Liver (tissue), 8 donors: ENCODE measurements at regions not wholly inside any gene's neighbourhood (a gene's known extent, or its start where the extent isn't known, plus 50 kb on each side); places are given as distances from the start of the nearest gene placed in this dataset.

Source experiments
- DNase-seq: peaks from one replicate; pipeline ENCODE4 v3.0.0-alpha.2; 2017; ENCODE audit warnings: low spot score
- H3K27ac ChIP-seq, 2 donors: one replicate each; pipeline ENCODE4 v1.7.0; 2013; ENCODE audit warnings: inconsistent platforms in 2 of 2, low read length in 2 of 2, control low read depth in 1 of 2, low read depth in 1 of 2, mild to moderate bottlenecking in 1 of 2
- H3K27me3 ChIP-seq, 4 donors: one replicate each; pipeline versions ENCODE4 v1.6.1 to v1.7.0; 2013; ENCODE audit warnings: low read length in 3 of 4, inconsistent platforms in 1 of 4, mild to moderate bottlenecking in 1 of 4, moderate library complexity in 1 of 4; ENCODE audit not compliant: control insufficient read depth in 4 of 4, insufficient read depth in 4 of 4
- H3K36me3 ChIP-seq, 4 donors: one replicate each; pipeline versions ENCODE4 v1.6.1 to v1.7.0; 2013; ENCODE audit warnings: low read length in 3 of 4, mild to moderate bottlenecking in 3 of 4, low read depth in 1 of 4, moderate library complexity in 1 of 4; ENCODE audit not compliant: control insufficient read depth in 4 of 4, insufficient read depth in 3 of 4
- H3K4me1 ChIP-seq, 4 donors: one replicate each; pipeline versions ENCODE4 v1.6.1 to v1.7.0; 2013; ENCODE audit warnings: low read length in 3 of 4, mild to moderate bottlenecking in 3 of 4, moderate library complexity in 1 of 4; ENCODE audit not compliant: control insufficient read depth in 4 of 4, insufficient read depth in 4 of 4
- H3K4me3 ChIP-seq, 3 donors: one replicate each; pipeline versions ENCODE4 v1.6.1 to v1.7.0; 2013; ENCODE audit warnings: low read length in 3 of 3, control low read depth in 1 of 3, low read depth in 1 of 3, mild to moderate bottlenecking in 1 of 3
- H3K9ac ChIP-seq, 2 donors: one replicate each; pipeline ENCODE4 v1.7.0; 2013; ENCODE audit warnings: low read length in 2 of 2, mild to moderate bottlenecking in 2 of 2, moderate library complexity in 2 of 2, control low read depth in 1 of 2, low read depth in 1 of 2
- H3K9me3 ChIP-seq, 4 donors: one replicate each; pipeline versions ENCODE4 v1.6.1 to v1.7.0; 2013; ENCODE audit warnings: low read length in 3 of 4; ENCODE audit not compliant: control insufficient read depth in 4 of 4
- EGR1 ChIP-seq, 2 donors: IDR thresholded peaks; 2 replicates each; pipeline ENCODE4 v1.6.1; 2016 to 2018; ENCODE audit warnings: antibody characterized with exemption in 2 of 2, low read depth in 2 of 2
- GABPA ChIP-seq, 2 donors: IDR thresholded peaks in 1 of 2; conservative IDR thresholded peaks in 1 of 2; 2 replicates each; pipeline ENCODE4 v1.6.1; 2016; ENCODE audit warnings: antibody characterized with exemption in 2 of 2, mild to moderate bottlenecking in 1 of 2, moderate library complexity in 1 of 2
- HNF4A ChIP-seq, 2 donors: conservative IDR thresholded peaks; 2 replicates each; pipeline ENCODE4 v1.6.1; 2016; ENCODE audit warnings: antibody characterized with exemption in 2 of 2, mild to moderate bottlenecking in 2 of 2
- RAD21 ChIP-seq, 2 donors: IDR thresholded peaks; 2 replicates each; pipeline ENCODE4 v1.6.1; 2016; ENCODE audit warnings: antibody characterized with exemption in 2 of 2, mild to moderate bottlenecking in 2 of 2
- RXRA ChIP-seq, 2 donors: IDR thresholded peaks; 2 replicates each; pipeline ENCODE4 v1.6.1; 2017 to 2018; ENCODE audit warnings: antibody characterized with exemption in 2 of 2, mild to moderate bottlenecking in 1 of 2
- SP1 ChIP-seq: IDR thresholded peaks from 2 replicates; pipeline ENCODE4 v1.6.1; 2018; ENCODE audit warnings: antibody characterized with exemption, mild to moderate bottlenecking
- YY1 ChIP-seq: IDR thresholded peaks from 2 replicates; pipeline ENCODE4 v1.6.1; 2016; ENCODE audit warnings: antibody characterized with exemption, mild to moderate bottlenecking
- WGBS: extraction: QIAGEN DNeasy Blood & Tissue Kit; methylation state at CpG from one replicate; pipeline ENCODE4 v1.1.7; 2013; 5-methylcytosine and 5-hydroxymethylcytosine counted together
- TF ChIP-seq, protein P1 (sequence below): IDR thresholded peaks from 2 replicates; pipeline ENCODE4 v1.6.1; 2016; ENCODE audit warnings: antibody characterized with exemption
- TF ChIP-seq, protein P2 (sequence below): fragments of 150-350 bp; IDR thresholded peaks from 2 replicates; pipeline ENCODE4 v1.5.1; 2017; ENCODE audit warnings: improper control_type of control experiment, low read depth, low read length; ENCODE audit not compliant: missing input control
- TF ChIP-seq, protein P3 (sequence below): IDR thresholded peaks from 2 replicates; pipeline ENCODE4 v1.6.1; 2016; ENCODE audit warnings: antibody characterized with exemption
- TF ChIP-seq, protein P4 (sequence below): IDR thresholded peaks from 2 replicates; pipeline ENCODE4 v1.6.1; 2016; ENCODE audit warnings: antibody characterized with exemption, mild to moderate bottlenecking
- donor health status: healthy.
- donor health status: healthy.
- donor health status: healthy.
- donor health status: healthy.
- donor health status: healthy.

DNA sequence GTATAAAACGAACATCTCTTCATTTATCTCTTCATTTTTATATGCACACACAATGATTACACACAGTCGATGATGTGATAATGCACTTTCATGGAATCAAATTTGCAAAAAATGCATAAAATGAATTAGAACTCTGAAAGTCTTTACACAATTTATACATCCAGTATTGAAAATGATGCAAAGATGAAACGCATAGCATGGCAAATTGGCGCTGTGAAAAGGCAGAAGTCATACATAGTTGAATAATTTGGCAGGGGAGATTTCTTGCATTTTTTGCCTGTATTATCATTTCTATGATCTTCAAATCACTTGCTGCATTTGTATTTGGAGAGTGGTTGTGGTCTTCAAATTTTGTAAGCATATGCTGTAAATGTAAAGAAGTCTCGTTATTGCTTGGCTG lies 150.7 kb upstream of the LGALSL start (continued):
- TF ChIP-seq HNF4A (conservative IDR thresholded peaks at IDR 0.05), result no peak

DNA sequence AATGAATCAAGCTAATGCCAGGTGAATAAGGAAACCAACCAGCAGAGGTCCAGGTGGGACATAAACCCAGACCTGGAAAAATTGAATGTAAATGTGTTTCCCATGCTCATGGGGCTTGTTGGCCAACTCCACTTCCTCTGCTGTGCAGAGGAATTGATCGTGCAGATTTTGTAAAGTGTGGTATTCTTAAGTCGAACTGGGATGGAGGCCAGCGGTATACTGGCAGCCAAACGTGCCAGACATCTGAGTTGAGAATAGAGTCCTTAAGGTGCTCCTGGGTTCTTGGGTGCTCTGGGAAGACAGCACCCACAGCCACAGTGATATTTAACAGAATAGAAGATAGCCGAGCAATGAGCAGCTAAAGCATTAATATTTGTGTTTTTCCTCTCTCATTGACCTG lies 146.5 kb upstream of the LGALSL start:
- WGBS, result 89% methylated on average over 5 of the region's 5 CpGs
- H3K4me1 ChIP-seq, result peaks cover 0 to 6% (median 4%) of the 10 kb centered on the region in 4 donors
- DNase-seq, result no peak
- no peaks in the 10 kb centered on the region for H3K27me3 ChIP-seq
- no peak overlapping the region for H3K4me3 ChIP-seq
- H3K9ac ChIP-seq, result no peak overlapping the region
- H3K27ac ChIP-seq, result no peak overlapping the region
- H3K36me3 ChIP-seq, result no peaks in the 10 kb centered on the region
- TF ChIP-seq, protein P1, sequence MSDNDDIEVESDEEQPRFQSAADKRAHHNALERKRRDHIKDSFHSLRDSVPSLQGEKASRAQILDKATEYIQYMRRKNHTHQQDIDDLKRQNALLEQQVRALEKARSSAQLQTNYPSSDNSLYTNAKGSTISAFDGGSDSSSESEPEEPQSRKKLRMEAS, result no peak
- no peak for TF ChIP-seq HNF4A (conservative IDR thresholded peaks at IDR 0.05)
- no peak for TF ChIP-seq RAD21 (IDR thresholded peaks at IDR 0.05)
- H3K9me3 ChIP-seq, result peaks cover 0 to 1% (median 0%) of the 10 kb centered on the region in 4 donors

DNA sequence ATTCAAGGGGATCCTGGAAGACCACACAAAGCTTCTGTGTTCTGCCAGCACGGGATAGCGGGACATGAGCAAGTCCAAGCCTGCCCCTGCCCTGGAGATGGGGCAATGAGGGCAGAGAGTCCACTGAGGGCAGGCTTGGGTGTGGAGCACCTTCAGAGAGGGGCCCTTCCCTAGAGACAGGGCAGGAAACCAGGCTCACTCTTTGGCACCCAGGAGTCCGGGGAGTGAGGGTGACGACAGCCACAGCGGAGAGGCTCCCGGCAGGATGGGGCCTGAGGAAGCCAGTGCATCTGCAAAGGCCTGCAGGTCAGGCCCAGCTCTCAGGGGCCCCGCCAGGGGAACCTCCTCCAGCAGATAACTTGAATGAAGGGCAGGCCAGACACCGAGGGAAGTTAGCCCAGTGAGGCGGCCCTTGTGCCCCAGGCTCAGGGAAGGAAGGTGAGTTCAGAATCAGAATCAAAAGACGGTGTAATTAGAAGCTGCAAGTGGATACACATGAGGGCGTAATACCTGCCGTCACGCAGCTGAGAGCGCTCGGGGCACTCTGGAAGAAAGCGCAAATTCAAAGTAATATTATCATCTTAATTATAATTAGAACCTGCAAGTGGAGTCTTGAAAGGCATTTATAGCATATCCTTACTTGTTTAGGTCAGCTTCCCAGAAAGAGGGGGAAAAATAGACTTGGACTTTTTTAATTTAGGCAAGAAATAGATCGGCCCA lies 142.6 kb upstream of the LGALSL start:
- DNase-seq, result no peak
- Histone ChIP-seq H3K4me3 (no peak overlapping the region), H3K36me3 (no peaks in the 10 kb centered on the region), H3K27me3 (no peaks in the 10 kb centered on the region), H3K9ac (no peak overlapping the region), H3K9me3 (no peaks in the 10 kb centered on the region), H3K4me1 (peaks cover 0 to 9% (median 8%) of the 10 kb centered on the region in 4 donors), H3K27ac (no peak overlapping the region)
- TF ChIP-seq GABPA (IDR thresholded peaks at IDR 0.05 in 1 of 2, conservative IDR thresholded peaks at IDR 0.05 in 1 of 2) (no peak), YY1 (no peak)
- WGBS, result 93% methylated on average over 17 of the region's 17 CpGs

DNA sequence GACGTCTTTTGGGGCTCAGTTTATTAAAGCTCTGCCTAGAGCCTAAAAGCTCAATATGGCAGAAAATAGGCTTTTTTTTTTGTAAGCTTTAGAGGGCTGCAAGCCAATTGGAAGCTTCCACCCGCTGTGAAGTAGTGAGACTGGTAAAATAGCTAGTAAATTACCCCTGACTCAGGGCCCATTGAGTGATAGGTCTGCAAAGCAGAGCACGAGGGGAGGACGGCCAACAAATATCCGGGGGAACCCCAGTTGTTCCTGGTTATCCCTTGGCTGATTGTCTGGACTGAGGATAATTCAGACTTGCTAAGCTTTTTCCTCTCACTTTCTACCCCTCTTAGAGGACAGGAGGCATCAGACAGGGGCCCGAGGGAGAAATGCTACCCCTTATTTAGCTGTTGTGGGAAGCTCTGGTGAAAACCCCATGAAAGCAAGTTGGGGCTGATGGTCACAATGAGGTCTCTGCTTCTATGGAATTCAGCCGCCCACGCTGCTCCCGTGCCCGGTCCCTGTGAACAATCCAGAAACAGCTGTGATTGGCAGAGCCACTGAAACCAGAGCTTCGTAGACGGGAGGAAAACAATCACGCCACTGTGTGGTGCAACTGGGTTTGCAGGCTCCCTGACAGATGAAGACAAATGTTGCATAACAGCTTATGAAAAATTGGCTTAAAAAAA lies 141.9 kb upstream of the LGALSL start:
- Histone ChIP-seq H3K4me3 (peak overlapping the region in 1 of 3 donors; percentile 20), H3K27ac (peak overlapping the region in 1 of 2 donors; percentile 37), H3K27me3 (no peaks in the 10 kb centered on the region), H3K4me1 (peaks cover 0 to 9% (median 8%) of the 10 kb centered on the region in 4 donors), H3K36me3 (no peaks in the 10 kb centered on the region), H3K9me3 (no peaks in the 10 kb centered on the region), H3K9ac (no peak overlapping the region)
- WGBS, result 43% methylated on average over 13 of the region's 13 CpGs
- TF ChIP-seq, protein P1, result peak; percentile 36
- TF ChIP-seq SP1 (peak; percentile 45), RAD21 (IDR thresholded peaks at IDR 0.05) (peak; percentile 94 to 96), RXRA (IDR thresholded peaks at IDR 0.05) (peak; percentile 18 to 44), EGR1 (IDR thresholded peaks at IDR 0.05; ENCODE audit: low read depth in 2 of 2) (peak; percentile 96 to 99), HNF4A (conservative IDR thresholded peaks at IDR 0.05) (no peak), YY1 (peak; percentile 37)
- TF ChIP-seq, protein P2, sequence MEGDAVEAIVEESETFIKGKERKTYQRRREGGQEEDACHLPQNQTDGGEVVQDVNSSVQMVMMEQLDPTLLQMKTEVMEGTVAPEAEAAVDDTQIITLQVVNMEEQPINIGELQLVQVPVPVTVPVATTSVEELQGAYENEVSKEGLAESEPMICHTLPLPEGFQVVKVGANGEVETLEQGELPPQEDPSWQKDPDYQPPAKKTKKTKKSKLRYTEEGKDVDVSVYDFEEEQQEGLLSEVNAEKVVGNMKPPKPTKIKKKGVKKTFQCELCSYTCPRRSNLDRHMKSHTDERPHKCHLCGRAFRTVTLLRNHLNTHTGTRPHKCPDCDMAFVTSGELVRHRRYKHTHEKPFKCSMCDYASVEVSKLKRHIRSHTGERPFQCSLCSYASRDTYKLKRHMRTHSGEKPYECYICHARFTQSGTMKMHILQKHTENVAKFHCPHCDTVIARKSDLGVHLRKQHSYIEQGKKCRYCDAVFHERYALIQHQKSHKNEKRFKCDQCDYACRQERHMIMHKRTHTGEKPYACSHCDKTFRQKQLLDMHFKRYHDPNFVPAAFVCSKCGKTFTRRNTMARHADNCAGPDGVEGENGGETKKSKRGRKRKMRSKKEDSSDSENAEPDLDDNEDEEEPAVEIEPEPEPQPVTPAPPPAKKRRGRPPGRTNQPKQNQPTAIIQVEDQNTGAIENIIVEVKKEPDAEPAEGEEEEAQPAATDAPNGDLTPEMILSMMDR, result peak; percentile 73
- TF ChIP-seq, protein P3, sequence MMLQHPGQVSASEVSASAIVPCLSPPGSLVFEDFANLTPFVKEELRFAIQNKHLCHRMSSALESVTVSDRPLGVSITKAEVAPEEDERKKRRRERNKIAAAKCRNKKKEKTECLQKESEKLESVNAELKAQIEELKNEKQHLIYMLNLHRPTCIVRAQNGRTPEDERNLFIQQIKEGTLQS, result no peak
- TF ChIP-seq, protein P4, sequence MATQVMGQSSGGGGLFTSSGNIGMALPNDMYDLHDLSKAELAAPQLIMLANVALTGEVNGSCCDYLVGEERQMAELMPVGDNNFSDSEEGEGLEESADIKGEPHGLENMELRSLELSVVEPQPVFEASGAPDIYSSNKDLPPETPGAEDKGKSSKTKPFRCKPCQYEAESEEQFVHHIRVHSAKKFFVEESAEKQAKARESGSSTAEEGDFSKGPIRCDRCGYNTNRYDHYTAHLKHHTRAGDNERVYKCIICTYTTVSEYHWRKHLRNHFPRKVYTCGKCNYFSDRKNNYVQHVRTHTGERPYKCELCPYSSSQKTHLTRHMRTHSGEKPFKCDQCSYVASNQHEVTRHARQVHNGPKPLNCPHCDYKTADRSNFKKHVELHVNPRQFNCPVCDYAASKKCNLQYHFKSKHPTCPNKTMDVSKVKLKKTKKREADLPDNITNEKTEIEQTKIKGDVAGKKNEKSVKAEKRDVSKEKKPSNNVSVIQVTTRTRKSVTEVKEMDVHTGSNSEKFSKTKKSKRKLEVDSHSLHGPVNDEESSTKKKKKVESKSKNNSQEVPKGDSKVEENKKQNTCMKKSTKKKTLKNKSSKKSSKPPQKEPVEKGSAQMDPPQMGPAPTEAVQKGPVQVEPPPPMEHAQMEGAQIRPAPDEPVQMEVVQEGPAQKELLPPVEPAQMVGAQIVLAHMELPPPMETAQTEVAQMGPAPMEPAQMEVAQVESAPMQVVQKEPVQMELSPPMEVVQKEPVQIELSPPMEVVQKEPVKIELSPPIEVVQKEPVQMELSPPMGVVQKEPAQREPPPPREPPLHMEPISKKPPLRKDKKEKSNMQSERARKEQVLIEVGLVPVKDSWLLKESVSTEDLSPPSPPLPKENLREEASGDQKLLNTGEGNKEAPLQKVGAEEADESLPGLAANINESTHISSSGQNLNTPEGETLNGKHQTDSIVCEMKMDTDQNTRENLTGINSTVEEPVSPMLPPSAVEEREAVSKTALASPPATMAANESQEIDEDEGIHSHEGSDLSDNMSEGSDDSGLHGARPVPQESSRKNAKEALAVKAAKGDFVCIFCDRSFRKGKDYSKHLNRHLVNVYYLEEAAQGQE, result peak; percentile 41
- DNase-seq, result no peak
